ENCODE measurements at regions not wholly inside any gene's neighbourhood (a gene's known extent, or its start where the extent isn't known, plus 50 kb on each side); places are given as distances from the start of the nearest gene placed in this dataset.

- DNase-seq (ENCODE audit: low spot score) = no peak
- Histone ChIP-seq H2AFZ (ENCODE audit: low read length) (no peak overlapping the region), H3K9me3 (ENCODE audit: low read length) (no peaks in the 10 kb centered on the region), H3K4me1 (ENCODE audit: insufficient read depth, low read length) (peaks cover 79% of the 10 kb centered on the region), H3K4me3 (replicated peaks in 1 of 3; ENCODE audit: insufficient read depth in 1 of 3, low read depth in 2 of 3, low read length in 3 of 3) (peak overlapping the region in 1 of 3 experiments; percentile 68; a peak in 2 of 6 replicates), H3K27ac (ENCODE audit: extremely low read length, insufficient read depth, low read length) (peak overlapping the region; percentile 97), H3K4me2 (ENCODE audit: low read depth, low read length) (peak overlapping the region; percentile 84), H3K36me3 (replicated peaks in 1 of 2; ENCODE audit: control insufficient read depth in 1 of 2, insufficient read depth in 2 of 2, low read length in 2 of 2) (no peaks in the 10 kb centered on the region), H3K27me3 (ENCODE audit: control insufficient read depth in 1 of 2, insufficient read depth in 2 of 2, low read length in 2 of 2) (no peaks in the 10 kb centered on the region), H3K79me2 (ENCODE audit: insufficient read depth, low read length) (no peaks in the 10 kb centered on the region), H3K9ac (ENCODE audit: insufficient read depth, low read depth, low read length) (peak overlapping the region; percentile 7; the same call in 1 of the 2 replicates), H4K20me1 (ENCODE audit: insufficient read depth, low read length) (no peaks in the 10 kb centered on the region)
- no peak for ATAC-seq
- FAIRE-seq = no peak
- POLR2A ChIA-PET = interaction anchor here (0.8 to 2.7 kb wide), 17 partner anchors 8 to 282 kb away, joined by 3 to 24 read pairs (median 7); partner anchors contain the start of genes PCBD2 and TXNDC15
- TF ChIP-seq PHF20 (CRISPR knock-in tag; IDR thresholded peaks at IDR 0.05) (no peak), REL (CRISPR knock-in tag; conservative IDR thresholded peaks at IDR 0.05) (0 out of 2 replicates have a peak, but pooled peaks have one; percentile 27), ZSCAN5A (CRISPR knock-in tag; IDR thresholded peaks at IDR 0.05; ENCODE audit: borderline replicate concordance) (0 out of 2 replicates have a peak, but pooled peaks have one; percentile 19), ZNF44 (CRISPR knock-in tag; IDR thresholded peaks at IDR 0.05) (0 out of 2 replicates have a peak, but pooled peaks have one; percentile 19), ARNT (IDR thresholded peaks at IDR 0.05) (no peak)
- no TSS peak for BruUV-seq (replicated peaks)
- intact Hi-C loops (cut with micrococcal nuclease; ENCODE audit: unreplicated experiment) = loop anchor here (2.0 kb wide), 1 partner anchor 34 kb away; no protein-coding TSS in a partner anchor
- CTCF ChIA-PET (ENCODE audit: low intra/inter-chr PET ratio, low total read pairs) = no interaction called here
- in situ Hi-C loops (cut with HindIII; ENCODE audit: extremely low pct_ligation_motif_present, low pct_unique_long_range_greater_than_20kb) = no loop called here
- WGBS (ENCODE audit: low lambda C conversion rate) = 80% methylated on average over 1 of the region's 6 CpGs
These were observed 122.3 kb upstream of the PITX1 start for GRCh38 chr5:135156337-135156714.

GRCh38 chr5:135155616-135156214 lies 121.7 kb upstream of the PITX1 start:
- Histone ChIP-seq H3K27ac (ENCODE audit: extremely low read length, insufficient read depth, low read length) (peak overlapping the region; percentile 97), H3K27me3 (ENCODE audit: control insufficient read depth in 1 of 2, insufficient read depth in 2 of 2, low read length in 2 of 2) (no peaks in the 10 kb centered on the region), H3K4me2 (ENCODE audit: low read depth, low read length) (no peak overlapping the region), H4K20me1 (ENCODE audit: insufficient read depth, low read length) (no peaks in the 10 kb centered on the region), H3K79me2 (ENCODE audit: insufficient read depth, low read length) (no peaks in the 10 kb centered on the region), H3K36me3 (replicated peaks in 1 of 2; ENCODE audit: control insufficient read depth in 1 of 2, insufficient read depth in 2 of 2, low read length in 2 of 2) (no peaks in the 10 kb centered on the region), H2AFZ (ENCODE audit: low read length) (no peak overlapping the region), H3K9me3 (ENCODE audit: low read length) (no peaks in the 10 kb centered on the region), H3K9ac (ENCODE audit: insufficient read depth, low read depth, low read length) (no peak overlapping the region), H3K4me3 (replicated peaks in 1 of 3; ENCODE audit: insufficient read depth in 1 of 3, low read depth in 2 of 3, low read length in 3 of 3) (no peak overlapping the region), H3K4me1 (ENCODE audit: insufficient read depth, low read length) (peaks cover 76% of the 10 kb centered on the region)
- FAIRE-seq (no peak), DNase-seq (ENCODE audit: low spot score) (no peak), ATAC-seq (no peak)
- 100% methylated on average over 3 of the region's 4 CpGs for WGBS (ENCODE audit: low lambda C conversion rate)
- ChIA-PET CTCF (ENCODE audit: low intra/inter-chr PET ratio, low total read pairs) (no interaction called here), POLR2A (interaction anchor here (1.4 to 2.7 kb wide), 8 partner anchors 8 to 251 kb away, joined by 6 to 24 read pairs (median 12); partner anchors contain the start of gene PCBD2)
- in situ Hi-C loops (cut with HindIII; ENCODE audit: extremely low pct_ligation_motif_present, low pct_unique_long_range_greater_than_20kb) (no loop called here), intact Hi-C loops (cut with micrococcal nuclease; ENCODE audit: unreplicated experiment) (loop anchor here (2.0 kb wide), 1 partner anchor 35 kb away; no protein-coding TSS in a partner anchor)
- no TSS peak for BruUV-seq (replicated peaks)
- TF ChIP-seq ZBTB44 (CRISPR knock-in tag; IDR thresholded peaks at IDR 0.05) (no peak), NCOA2 (CRISPR knock-in tag; IDR thresholded peaks at IDR 0.05) (no peak), ZBTB46 (CRISPR knock-in tag; IDR thresholded peaks at IDR 0.05; ENCODE audit: borderline replicate concordance) (no peak), SIN3B (IDR thresholded peaks at IDR 0.05; ENCODE audit: low read length) (no peak), REXO4 (CRISPR knock-in tag; IDR thresholded peaks at IDR 0.05; ENCODE audit: borderline replicate concordance) (no peak), ZNF703 (CRISPR knock-in tag; IDR thresholded peaks at IDR 0.05; ENCODE audit: borderline replicate concordance) (no peak), ZNF780A (CRISPR knock-in tag; IDR thresholded peaks at IDR 0.05) (0 out of 2 replicates have a peak, but pooled peaks have one; percentile 3), MEIS2 (CRISPR knock-in tag; IDR thresholded peaks at IDR 0.05) (no peak), ZSCAN31 (CRISPR knock-in tag; IDR thresholded peaks at IDR 0.05; ENCODE audit: low read depth) (0 out of 2 replicates have a peak, but pooled peaks have one; percentile 4)

Measured in HepG2 (cell line).